Urothelium cell line (cell line): ENCODE measurements at regions not wholly inside any gene's neighbourhood (a gene's known extent, or its start where the extent isn't known, plus 50 kb on each side); places are given as distances from the start of the nearest gene placed in this dataset.
"Not testable (repeated sequence)": the region's sequence is repeated elsewhere in the genome, so short reads cannot be mapped to it uniquely, and the experiment has no call there.

ENCODE experiments used
- DNase-seq: peaks from one replicate; pipeline ENCODE4 v3.0.0; 2011; ENCODE audit warnings: low spot score, mixed read lengths
- FAIRE-seq: peaks from 2 replicates; lab custom pipeline; 2011; peaks lifted over from hg19 to GRCh38; lab: Jason Lieb, UNC

- FAIRE-seq (peak; percentile 27), DNase-seq (no peak)
Observed at GRCh38 chr13:86918682-86919081, 752.5 kb upstream of the SLITRK5 start.

GRCh38 chr13:86920961-86921360 lies 750.2 kb upstream of the SLITRK5 start:
- no peak for FAIRE-seq

GRCh38 chr13:86922936-86923335 lies 748.2 kb upstream of the SLITRK5 start:
- FAIRE-seq (no peak), DNase-seq (peak; percentile 12)

More at GRCh38 chr13:86920961-86921360, 750.2 kb upstream of the SLITRK5 start:
- DNase-seq = no peak

- FAIRE-seq, DNase-seq: not testable (repeated sequence)
Observed at GRCh38 chr13:86926916-86927315, 744.3 kb upstream of the SLITRK5 start.

GRCh38 chr13:86932776-86933334 lies 738.3 kb upstream of the SLITRK5 start:
- DNase-seq = no peak
- no peak for FAIRE-seq

GRCh38 chr13:86933676-86934075 lies 737.5 kb upstream of the SLITRK5 start:
- no peak for FAIRE-seq
- no peak for DNase-seq

- FAIRE-seq = no peak
- DNase-seq = no peak
Observed at GRCh38 chr13:86937316-86937715, 733.9 kb upstream of the SLITRK5 start.

GRCh38 chr13:86945584-86945983 lies 725.6 kb upstream of the SLITRK5 start:
- no peak for FAIRE-seq
- no peak for DNase-seq

- DNase-seq (no peak), FAIRE-seq (no peak)
Observed at GRCh38 chr13:86946734-86947133, 724.4 kb upstream of the SLITRK5 start.

- DNase-seq = no peak
- no peak for FAIRE-seq
Observed at GRCh38 chr13:86954341-86954740, 716.8 kb upstream of the SLITRK5 start.

GRCh38 chr13:86960876-86961275 lies 710.3 kb upstream of the SLITRK5 start:
- FAIRE-seq (no peak), DNase-seq (no peak)

GRCh38 chr13:86974251-86974994 lies 696.7 kb upstream of the SLITRK5 start:
- FAIRE-seq (no peak), DNase-seq (no peak)

GRCh38 chr13:86974995-86975328 lies 696.2 kb upstream of the SLITRK5 start:
- DNase-seq = no peak

GRCh38 chr13:86976521-86977324 lies 694.4 kb upstream of the SLITRK5 start:
- FAIRE-seq (no peak), DNase-seq (no peak)

More at GRCh38 chr13:86974995-86975328, 696.2 kb upstream of the SLITRK5 start:
- FAIRE-seq = no peak

GRCh38 chr13:86986448-86986847 lies 684.7 kb upstream of the SLITRK5 start:
- DNase-seq = no peak

GRCh38 chr13:86992251-86992650 lies 678.9 kb upstream of the SLITRK5 start:
- no peak for FAIRE-seq
- no peak for DNase-seq

More at GRCh38 chr13:86986448-86986847, 684.7 kb upstream of the SLITRK5 start:
- FAIRE-seq = no peak

- no peak for DNase-seq
- no peak for FAIRE-seq
Observed at GRCh38 chr13:87003265-87003664, 667.9 kb upstream of the SLITRK5 start.

GRCh38 chr13:87005511-87005910 lies 665.7 kb upstream of the SLITRK5 start:
- FAIRE-seq (no peak), DNase-seq (no peak)

- FAIRE-seq (no peak), DNase-seq (no peak)
Observed at GRCh38 chr13:87035526-87035925, 635.6 kb upstream of the SLITRK5 start.

- FAIRE-seq = no peak
- no peak for DNase-seq
Observed at GRCh38 chr13:87042946-87043345, 628.2 kb upstream of the SLITRK5 start.

GRCh38 chr13:87052731-87053130 lies 618.4 kb upstream of the SLITRK5 start:
- FAIRE-seq (no peak), DNase-seq (no peak)
